ENCODE measurements at regions not wholly inside any gene's neighbourhood (a gene's known extent, or its start where the extent isn't known, plus 50 kb on each side); places are given as distances from the start of the nearest gene placed in this dataset.

GRCh38 chr18:24651434-24651833 is 191.0 kb downstream of the HRH4 start:
- no peak for TF ChIP-seq CTCF (IDR thresholded peaks at IDR 0.05)
- no peak for TF ChIP-seq POLR2AphosphoS5 (IDR thresholded peaks at IDR 0.05)
- TF ChIP-seq POLR2A (IDR thresholded peaks at IDR 0.05), result no peak
